HEK293 (cell line): ENCODE measurements at regions not wholly inside any gene's neighbourhood (a gene's known extent, or its start where the extent isn't known, plus 50 kb on each side); places are given as distances from the start of the nearest gene placed in this dataset.

Experiments
- GLI4 ChIP-seq: fragments of 450-650 bp; formaldehyde crosslinking; IDR thresholded peaks from 2 replicates; pipeline ENCODE4 v1.5.1; 2016; ENCODE audit warnings: missing biosample characterization, missing genetic modification characterization
- MEIS1 ChIP-seq: sonication (generic); formaldehyde crosslinking; IDR thresholded peaks from 2 replicates; pipeline ENCODE4 v1.8.1; 2022; ENCODE audit warnings: missing genetic modification reagents, mild to moderate bottlenecking, borderline replicate concordance
- TCF7L2 ChIP-seq: IDR thresholded peaks from 2 replicates; pipeline ENCODE4 v1.6.1; 2011; ENCODE audit warnings: low read depth, mild to moderate bottlenecking, inconsistent platforms, low read length, moderate library complexity, borderline replicate concordance
- TRIM28 ChIP-seq: IDR thresholded peaks from 2 replicates; pipeline ENCODE4 v1.6.1; 2011; ENCODE audit warnings: low read length, control low read depth, borderline replicate concordance
- ZNF48 ChIP-seq: fragments of 450-650 bp; formaldehyde crosslinking; IDR thresholded peaks from 2 replicates; pipeline ENCODE4 v1.5.1; 2016; ENCODE audit warnings: missing biosample characterization, missing genetic modification characterization
- ZNF561 ChIP-seq: fragments of 450-650 bp; IDR thresholded peaks from 2 replicates; pipeline ENCODE4 v1.5.1; 2018; ENCODE audit warnings: missing biosample characterization, missing genetic modification characterization, borderline replicate concordance
- ZNF830 ChIP-seq: fragments of 450-650 bp; IDR thresholded peaks from 2 replicates; pipeline ENCODE4 v1.5.0; 2018; ENCODE audit warnings: missing biosample characterization, missing genetic modification characterization, low read depth, mild to moderate bottlenecking, moderate library complexity
- TF ChIP-seq, protein P1 (sequence below): fragments of 450-650 bp; formaldehyde crosslinking; IDR thresholded peaks from 2 replicates; pipeline ENCODE4 v1.5.1; 2016; ENCODE audit warnings: missing biosample characterization, missing genetic modification characterization
- TF ChIP-seq, protein P2 (sequence below): fragments of 450-650 bp; formaldehyde crosslinking; IDR thresholded peaks from 2 replicates; pipeline ENCODE4 v1.5.1; 2016; ENCODE audit warnings: missing biosample characterization, missing genetic modification characterization
- TF ChIP-seq, protein P3 (sequence below): fragments of 450-650 bp; formaldehyde crosslinking; IDR thresholded peaks from 2 replicates; pipeline ENCODE4 v1.5.1; 2016; ENCODE audit warnings: missing biosample characterization, missing genetic modification characterization
- TF ChIP-seq, protein P4 (sequence below): fragments of 450-650 bp; formaldehyde crosslinking; IDR thresholded peaks from 2 replicates; pipeline ENCODE4 v1.5.1; 2016; ENCODE audit warnings: missing biosample characterization, missing genetic modification characterization
- TF ChIP-seq, protein P5 (sequence below): fragments of 450-650 bp; formaldehyde crosslinking; conservative IDR thresholded peaks from 2 replicates; pipeline ENCODE4 v1.5.1; 2016; ENCODE audit warnings: low read depth, missing biosample characterization, missing genetic modification characterization

- TF ChIP-seq, protein P1, sequence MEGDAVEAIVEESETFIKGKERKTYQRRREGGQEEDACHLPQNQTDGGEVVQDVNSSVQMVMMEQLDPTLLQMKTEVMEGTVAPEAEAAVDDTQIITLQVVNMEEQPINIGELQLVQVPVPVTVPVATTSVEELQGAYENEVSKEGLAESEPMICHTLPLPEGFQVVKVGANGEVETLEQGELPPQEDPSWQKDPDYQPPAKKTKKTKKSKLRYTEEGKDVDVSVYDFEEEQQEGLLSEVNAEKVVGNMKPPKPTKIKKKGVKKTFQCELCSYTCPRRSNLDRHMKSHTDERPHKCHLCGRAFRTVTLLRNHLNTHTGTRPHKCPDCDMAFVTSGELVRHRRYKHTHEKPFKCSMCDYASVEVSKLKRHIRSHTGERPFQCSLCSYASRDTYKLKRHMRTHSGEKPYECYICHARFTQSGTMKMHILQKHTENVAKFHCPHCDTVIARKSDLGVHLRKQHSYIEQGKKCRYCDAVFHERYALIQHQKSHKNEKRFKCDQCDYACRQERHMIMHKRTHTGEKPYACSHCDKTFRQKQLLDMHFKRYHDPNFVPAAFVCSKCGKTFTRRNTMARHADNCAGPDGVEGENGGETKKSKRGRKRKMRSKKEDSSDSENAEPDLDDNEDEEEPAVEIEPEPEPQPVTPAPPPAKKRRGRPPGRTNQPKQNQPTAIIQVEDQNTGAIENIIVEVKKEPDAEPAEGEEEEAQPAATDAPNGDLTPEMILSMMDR, result no peak
- TF ChIP-seq GLI4 (tag by site-specific recombination) (no peak), ZNF561 (no peak), TCF7L2 (no peak), TRIM28 (no peak), ZNF48 (tag by site-specific recombination) (no peak), ZNF830 (no peak), MEIS1 (CRISPR knock-in tag) (no peak)
- TF ChIP-seq, protein P2, sequence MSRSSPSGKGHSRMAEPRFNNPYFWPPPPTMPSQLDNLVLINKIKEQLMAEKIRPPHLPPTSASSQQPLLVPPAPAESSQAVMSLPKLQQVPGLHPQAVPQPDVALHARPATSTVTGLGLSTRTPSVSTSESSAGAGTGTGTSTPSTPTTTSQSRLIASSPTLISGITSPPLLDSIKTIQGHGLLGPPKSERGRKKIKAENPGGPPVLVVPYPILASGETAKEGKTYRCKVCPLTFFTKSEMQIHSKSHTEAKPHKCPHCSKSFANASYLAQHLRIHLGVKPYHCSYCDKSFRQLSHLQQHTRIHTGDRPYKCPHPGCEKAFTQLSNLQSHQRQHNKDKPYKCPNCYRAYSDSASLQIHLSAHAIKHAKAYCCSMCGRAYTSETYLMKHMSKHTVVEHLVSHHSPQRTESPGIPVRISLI, result no peak
- TF ChIP-seq, protein P3, sequence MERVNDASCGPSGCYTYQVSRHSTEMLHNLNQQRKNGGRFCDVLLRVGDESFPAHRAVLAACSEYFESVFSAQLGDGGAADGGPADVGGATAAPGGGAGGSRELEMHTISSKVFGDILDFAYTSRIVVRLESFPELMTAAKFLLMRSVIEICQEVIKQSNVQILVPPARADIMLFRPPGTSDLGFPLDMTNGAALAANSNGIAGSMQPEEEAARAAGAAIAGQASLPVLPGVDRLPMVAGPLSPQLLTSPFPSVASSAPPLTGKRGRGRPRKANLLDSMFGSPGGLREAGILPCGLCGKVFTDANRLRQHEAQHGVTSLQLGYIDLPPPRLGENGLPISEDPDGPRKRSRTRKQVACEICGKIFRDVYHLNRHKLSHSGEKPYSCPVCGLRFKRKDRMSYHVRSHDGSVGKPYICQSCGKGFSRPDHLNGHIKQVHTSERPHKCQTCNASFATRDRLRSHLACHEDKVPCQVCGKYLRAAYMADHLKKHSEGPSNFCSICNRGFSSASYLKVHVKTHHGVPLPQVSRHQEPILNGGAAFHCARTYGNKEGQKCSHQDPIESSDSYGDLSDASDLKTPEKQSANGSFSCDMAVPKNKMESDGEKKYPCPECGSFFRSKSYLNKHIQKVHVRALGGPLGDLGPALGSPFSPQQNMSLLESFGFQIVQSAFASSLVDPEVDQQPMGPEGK (tag by site-specific recombination), result no peak
- TF ChIP-seq, protein P4, sequence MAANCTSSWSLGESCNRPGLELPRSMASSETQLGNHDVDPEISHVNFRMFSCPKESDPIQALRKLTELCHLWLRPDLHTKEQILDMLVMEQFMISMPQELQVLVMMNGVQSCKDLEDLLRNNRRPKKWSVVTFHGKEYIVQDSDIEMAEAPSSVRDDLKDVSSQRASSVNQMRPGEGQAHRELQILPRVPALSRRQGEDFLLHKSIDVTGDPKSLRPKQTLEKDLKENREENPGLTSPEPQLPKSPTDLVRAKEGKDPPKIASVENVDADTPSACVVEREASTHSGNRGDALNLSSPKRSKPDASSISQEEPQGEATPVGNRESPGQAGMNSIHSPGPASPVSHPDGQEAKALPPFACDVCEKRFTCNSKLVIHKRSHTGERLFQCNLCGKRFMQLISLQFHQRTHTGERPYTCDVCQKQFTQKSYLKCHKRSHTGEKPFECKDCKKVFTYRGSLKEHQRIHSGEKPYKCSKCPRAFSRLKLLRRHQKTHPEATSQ, result no peak
- TF ChIP-seq, protein P5, sequence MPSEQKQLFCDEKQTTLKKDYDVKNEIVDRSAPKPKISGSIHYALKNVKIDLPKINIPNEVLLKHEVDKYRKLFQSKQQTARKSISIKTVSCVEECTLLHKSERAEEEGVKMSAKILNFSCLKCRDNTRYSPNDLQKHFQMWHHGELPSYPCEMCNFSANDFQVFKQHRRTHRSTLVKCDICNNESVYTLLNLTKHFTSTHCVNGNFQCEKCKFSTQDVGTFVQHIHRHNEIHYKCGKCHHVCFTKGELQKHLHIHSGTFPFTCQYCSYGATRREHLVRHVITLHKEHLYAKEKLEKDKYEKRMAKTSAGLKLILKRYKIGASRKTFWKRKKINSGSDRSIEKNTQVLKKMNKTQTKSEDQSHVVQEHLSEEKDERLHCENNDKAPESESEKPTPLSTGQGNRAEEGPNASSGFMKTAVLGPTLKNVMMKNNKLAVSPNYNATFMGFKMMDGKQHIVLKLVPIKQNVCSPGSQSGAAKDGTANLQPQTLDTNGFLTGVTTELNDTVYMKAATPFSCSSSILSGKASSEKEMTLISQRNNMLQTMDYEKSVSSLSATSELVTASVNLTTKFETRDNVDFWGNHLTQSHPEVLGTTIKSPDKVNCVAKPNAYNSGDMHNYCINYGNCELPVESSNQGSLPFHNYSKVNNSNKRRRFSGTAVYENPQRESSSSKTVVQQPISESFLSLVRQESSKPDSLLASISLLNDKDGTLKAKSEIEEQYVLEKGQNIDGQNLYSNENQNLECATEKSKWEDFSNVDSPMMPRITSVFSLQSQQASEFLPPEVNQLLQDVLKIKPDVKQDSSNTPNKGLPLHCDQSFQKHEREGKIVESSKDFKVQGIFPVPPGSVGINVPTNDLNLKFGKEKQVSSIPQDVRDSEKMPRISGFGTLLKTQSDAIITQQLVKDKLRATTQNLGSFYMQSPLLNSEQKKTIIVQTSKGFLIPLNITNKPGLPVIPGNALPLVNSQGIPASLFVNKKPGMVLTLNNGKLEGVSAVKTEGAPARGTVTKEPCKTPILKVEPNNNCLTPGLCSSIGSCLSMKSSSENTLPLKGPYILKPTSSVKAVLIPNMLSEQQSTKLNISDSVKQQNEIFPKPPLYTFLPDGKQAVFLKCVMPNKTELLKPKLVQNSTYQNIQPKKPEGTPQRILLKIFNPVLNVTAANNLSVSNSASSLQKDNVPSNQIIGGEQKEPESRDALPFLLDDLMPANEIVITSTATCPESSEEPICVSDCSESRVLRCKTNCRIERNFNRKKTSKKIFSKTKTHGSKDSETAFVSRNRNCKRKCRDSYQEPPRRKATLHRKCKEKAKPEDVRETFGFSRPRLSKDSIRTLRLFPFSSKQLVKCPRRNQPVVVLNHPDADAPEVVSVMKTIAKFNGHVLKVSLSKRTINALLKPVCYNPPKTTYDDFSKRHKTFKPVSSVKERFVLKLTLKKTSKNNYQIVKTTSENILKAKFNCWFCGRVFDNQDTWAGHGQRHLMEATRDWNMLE (tag by site-specific recombination), result no peak
These were observed 250.3 kb downstream of the SPTSSA start for GRCh38 chr14:34211732-34212131.
